22Rv1 (cell line): ENCODE measurements at regions not wholly inside any gene's neighbourhood (a gene's known extent, or its start where the extent isn't known, plus 50 kb on each side); places are given as distances from the start of the nearest gene placed in this dataset.

Source experiments
- CTCF ChIP-seq: fragments of 450-650 bp; IDR thresholded peaks from 2 replicates; pipeline ENCODE4 v1.5.1; 2017; ENCODE audit warnings: mild to moderate bottlenecking
- ZFX ChIP-seq: fragments of 450-650 bp; IDR thresholded peaks from 2 replicates; pipeline ENCODE4 v1.6.1; 2017; ENCODE audit warnings: antibody characterized with exemption, borderline replicate concordance

DNA sequence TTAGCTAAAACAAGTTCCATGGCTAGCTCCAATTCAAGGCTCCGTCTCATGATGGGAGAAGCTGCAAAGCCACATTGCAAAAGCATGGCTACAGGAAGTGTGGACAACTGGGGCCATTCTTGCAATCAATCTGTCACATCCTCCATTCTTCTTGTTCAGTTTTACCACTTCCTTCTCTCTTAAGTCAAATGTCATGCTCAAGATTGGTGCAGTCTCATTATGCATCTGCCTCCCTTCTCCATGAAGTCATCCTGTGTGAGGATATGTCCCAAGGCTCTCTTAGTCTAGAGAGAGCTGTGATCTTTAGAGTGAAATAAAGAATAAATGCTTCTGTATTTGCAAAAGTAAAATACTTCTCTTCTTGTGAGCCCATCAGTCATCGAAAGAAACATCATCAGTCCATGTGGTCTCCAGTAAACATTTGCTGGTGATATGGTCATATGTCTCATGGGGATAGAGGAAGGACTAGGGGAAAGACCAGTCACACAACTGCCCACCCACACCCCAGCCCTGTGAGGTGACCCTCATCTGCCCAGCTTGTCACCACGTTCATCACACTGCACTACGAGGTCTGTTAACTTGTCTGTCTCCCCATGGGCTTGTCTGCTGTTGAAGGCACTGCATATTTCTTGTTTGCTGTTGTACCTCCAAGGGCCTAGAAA is 303.0 kb downstream of the NUAK1 start:
- TF ChIP-seq CTCF (no peak), ZFX (no peak)
